ENCODE measurements at regions not wholly inside any gene's neighbourhood (a gene's known extent, or its start where the extent isn't known, plus 50 kb on each side); places are given as distances from the start of the nearest gene placed in this dataset.

GRCh38 chr11:45580399-45580798 lies 85.0 kb downstream of the CHST1 start:
- no peak overlapping the region for H3K4me3 ChIP-seq (ENCODE audit: low read depth, low read length)
- no peak for DNase-seq (ENCODE audit: low read depth)
- no peak for TF ChIP-seq CTCF (conservative IDR thresholded peaks at IDR 0.05; ENCODE audit: low read depth, low read length)

- no peak overlapping the region for H3K4me3 ChIP-seq (ENCODE audit: low read depth, low read length)
- no peak for DNase-seq (ENCODE audit: low read depth)
- TF ChIP-seq CTCF (conservative IDR thresholded peaks at IDR 0.05; ENCODE audit: low read depth, low read length): no peak
Measured at GRCh38 chr11:45578316-45578715, 87.1 kb downstream of the CHST1 start.

GRCh38 chr11:45577752-45578151 lies 87.7 kb downstream of the CHST1 start:
- no peak for DNase-seq (ENCODE audit: low read depth)
- TF ChIP-seq CTCF (conservative IDR thresholded peaks at IDR 0.05; ENCODE audit: low read depth, low read length): no peak
- no peak overlapping the region for H3K4me3 ChIP-seq (ENCODE audit: low read depth, low read length)

GRCh38 chr11:45576461-45577215 lies 88.8 kb downstream of the CHST1 start:
- no peak for DNase-seq (ENCODE audit: low read depth)
- TF ChIP-seq CTCF (conservative IDR thresholded peaks at IDR 0.05; ENCODE audit: low read depth, low read length): no peak
- no peak overlapping the region for H3K4me3 ChIP-seq (ENCODE audit: low read depth, low read length)

DNA sequence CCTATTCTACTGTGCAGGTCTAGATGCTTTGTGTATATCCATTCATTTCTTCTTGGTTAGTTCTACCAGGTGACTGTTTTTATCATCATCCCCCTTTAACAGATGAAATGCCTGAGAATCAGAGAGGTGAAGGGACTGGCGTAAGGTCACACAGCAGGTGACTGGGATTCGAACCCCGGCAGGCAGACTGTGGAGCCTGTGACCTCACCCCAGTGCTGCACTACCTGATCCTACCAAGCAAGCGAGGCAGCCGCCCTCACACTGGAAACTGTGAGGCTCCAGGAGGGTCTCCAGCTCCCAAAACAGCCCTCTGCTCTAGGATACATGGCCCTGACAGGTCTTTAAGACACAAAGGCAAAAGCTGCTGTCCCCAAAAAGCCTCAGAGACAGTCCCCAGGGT lies 91.7 kb downstream of the CHST1 start:
- no peak for DNase-seq (ENCODE audit: low read depth)

DNA sequence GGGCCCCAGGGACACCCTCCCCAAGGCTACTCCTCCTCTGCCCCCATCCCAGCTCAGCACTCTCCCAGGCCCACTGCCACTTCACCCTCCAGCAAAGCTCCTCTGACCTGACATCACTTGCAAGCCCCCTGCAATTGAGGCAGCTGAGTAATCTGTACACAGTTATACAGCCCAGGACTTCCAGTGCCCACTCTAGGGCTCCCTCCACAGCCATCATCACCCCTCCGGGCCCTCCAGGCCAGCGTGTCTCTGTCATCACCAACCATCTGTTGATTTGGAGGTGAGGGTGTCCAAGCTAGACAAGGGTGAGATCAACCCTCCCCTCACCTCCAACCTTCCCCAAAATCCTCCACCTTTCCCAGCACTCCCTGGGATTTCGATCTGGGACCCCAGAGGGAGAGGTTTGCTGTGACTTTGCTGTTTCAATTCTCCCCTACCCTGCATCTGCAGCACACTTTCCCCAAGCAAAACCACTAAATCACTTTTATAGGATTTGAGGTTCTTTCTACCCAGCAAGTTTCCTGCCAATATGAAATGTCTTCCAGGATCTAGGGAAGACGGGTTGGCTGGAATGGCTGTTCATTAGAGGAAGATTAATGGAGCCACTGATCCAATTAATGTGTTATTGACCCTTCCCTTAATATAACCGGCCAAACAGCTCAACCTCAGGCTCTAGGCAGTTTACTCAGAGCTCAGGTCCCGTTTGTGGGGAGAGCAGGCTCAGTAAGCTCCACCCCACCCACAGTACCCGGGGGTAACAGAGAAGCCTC lies 92.9 kb downstream of the CHST1 start:
- TF ChIP-seq CTCF (conservative IDR thresholded peaks at IDR 0.05; ENCODE audit: low read depth, low read length): no peak
- no peak overlapping the region for H3K4me3 ChIP-seq (ENCODE audit: low read depth, low read length)
- no peak for DNase-seq (ENCODE audit: low read depth)

More for the DNA sequence above, 91.7 kb downstream of the CHST1 start:
- no peak for TF ChIP-seq CTCF (conservative IDR thresholded peaks at IDR 0.05; ENCODE audit: low read depth, low read length)
- no peak overlapping the region for H3K4me3 ChIP-seq (ENCODE audit: low read depth, low read length)
